GM12873 (cell line): ENCODE measurements at regions not wholly inside any gene's neighbourhood (a gene's known extent, or its start where the extent isn't known, plus 50 kb on each side); places are given as distances from the start of the nearest gene placed in this dataset.

ENCODE experiments used
- CTCF ChIP-seq: IDR thresholded peaks from 2 replicates; pipeline ENCODE4 v1.5.1; 2012; ENCODE audit warnings: low read depth, mild to moderate bottlenecking, moderate library complexity, low read length, control low read depth; ENCODE audit not compliant: insufficient read depth; ENCODE audit errors: missing control alignments

DNA sequence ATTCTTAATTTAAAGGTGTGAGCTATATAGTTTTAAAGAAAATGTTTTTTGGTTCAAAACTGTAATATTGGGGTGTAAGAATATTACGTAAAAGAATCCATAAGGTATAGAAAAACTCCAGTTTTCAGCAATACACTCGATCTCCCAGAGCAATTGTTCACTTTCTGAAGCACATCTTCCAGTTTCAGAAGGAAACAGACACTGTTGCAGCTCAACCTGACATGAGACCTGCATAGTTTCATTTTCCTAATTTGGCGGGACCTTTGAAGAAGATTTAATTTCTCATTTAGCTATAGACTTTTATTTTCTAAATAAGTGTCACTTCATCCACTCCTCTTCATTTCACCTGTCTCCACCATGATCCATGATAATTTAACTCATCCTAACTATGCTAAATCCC lies 281.5 kb downstream of the HTR1B start:
- no peak for TF ChIP-seq CTCF

- TF ChIP-seq CTCF: no peak
Measured at GRCh38 chr6:77180326-77180725, 283.0 kb downstream of the HTR1B start.

DNA sequence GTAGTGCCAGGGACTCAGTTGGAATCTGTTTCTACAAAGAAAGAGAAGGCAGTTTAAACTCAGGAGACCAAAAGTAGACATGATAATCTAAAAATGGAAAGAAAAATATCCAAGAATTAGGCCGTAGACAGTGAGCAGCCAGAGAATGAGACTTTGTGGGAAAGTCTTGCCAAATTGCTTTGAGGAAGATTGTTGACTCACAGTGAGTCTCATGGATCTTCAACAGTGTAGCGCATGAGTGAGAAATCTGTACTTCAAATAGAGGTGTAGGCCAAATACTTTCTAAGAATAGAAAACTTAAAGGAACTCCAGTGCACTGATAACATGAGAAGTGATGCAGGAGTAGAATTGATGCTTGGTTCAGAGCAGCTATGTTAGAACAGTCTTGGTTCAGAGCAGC lies 284.5 kb downstream of the HTR1B start:
- no peak for TF ChIP-seq CTCF

GRCh38 chr6:77177470-77177869 lies 285.8 kb downstream of the HTR1B start:
- TF ChIP-seq CTCF: no peak

GRCh38 chr6:77173472-77174074 lies 289.7 kb downstream of the HTR1B start:
- TF ChIP-seq CTCF: no peak

- TF ChIP-seq CTCF: no peak
Measured at GRCh38 chr6:77172578-77172977, 290.7 kb downstream of the HTR1B start.

DNA sequence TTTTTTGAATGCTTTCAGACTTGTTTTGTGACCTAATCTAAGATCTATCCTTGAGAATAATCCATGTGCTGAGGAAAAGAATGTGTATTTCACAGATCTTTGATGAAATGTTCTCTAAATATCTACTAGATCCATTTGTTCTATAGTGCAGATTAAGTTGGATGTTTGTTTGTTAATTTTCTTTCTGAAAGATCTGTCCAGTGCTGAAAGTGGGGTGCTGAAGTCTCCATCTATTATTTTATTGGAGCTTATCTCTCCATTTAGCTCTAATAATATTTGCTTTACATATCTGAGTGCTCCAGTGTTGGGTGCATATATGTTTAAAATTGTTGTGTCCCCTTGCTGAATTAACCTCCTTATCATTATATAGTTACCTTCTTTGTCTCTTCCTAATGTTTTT lies 303.6 kb downstream of the HTR1B start:
- no peak for TF ChIP-seq CTCF
